ENCODE measurements at regions not wholly inside any gene's neighbourhood (a gene's known extent, or its start where the extent isn't known, plus 50 kb on each side); places are given as distances from the start of the nearest gene placed in this dataset.

DNA sequence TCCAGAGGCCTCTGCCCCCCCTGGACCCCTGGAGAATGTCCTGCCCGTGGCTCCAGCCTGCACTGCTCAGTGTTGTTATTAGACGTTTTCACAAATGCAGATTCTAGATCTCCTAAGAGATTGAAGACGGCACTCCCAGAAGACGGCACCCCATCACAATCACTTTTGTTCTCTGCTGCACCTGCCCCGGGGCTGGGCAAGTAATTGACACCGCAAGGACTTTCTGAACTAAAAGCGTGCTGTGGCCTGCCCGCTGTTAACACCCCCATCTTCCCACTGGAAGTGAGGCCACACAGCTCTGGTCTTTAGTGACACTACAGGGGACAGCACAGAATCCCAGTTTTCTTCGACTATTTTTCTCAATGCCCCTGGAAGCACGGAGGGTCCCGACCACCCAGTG is 256.9 kb downstream of the ENGASE start:
- TF ChIP-seq, protein P1, sequence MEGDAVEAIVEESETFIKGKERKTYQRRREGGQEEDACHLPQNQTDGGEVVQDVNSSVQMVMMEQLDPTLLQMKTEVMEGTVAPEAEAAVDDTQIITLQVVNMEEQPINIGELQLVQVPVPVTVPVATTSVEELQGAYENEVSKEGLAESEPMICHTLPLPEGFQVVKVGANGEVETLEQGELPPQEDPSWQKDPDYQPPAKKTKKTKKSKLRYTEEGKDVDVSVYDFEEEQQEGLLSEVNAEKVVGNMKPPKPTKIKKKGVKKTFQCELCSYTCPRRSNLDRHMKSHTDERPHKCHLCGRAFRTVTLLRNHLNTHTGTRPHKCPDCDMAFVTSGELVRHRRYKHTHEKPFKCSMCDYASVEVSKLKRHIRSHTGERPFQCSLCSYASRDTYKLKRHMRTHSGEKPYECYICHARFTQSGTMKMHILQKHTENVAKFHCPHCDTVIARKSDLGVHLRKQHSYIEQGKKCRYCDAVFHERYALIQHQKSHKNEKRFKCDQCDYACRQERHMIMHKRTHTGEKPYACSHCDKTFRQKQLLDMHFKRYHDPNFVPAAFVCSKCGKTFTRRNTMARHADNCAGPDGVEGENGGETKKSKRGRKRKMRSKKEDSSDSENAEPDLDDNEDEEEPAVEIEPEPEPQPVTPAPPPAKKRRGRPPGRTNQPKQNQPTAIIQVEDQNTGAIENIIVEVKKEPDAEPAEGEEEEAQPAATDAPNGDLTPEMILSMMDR (IDR thresholded peaks at IDR 0.05): no peak
- no peak for TF ChIP-seq POLR2A (IDR thresholded peaks at IDR 0.05)
